Mucosa of gallbladder (tissue), 1 donor: ENCODE measurements at regions not wholly inside any gene's neighbourhood (a gene's known extent, or its start where the extent isn't known, plus 50 kb on each side); places are given as distances from the start of the nearest gene placed in this dataset.
"Not testable (repeated sequence)": the region's sequence is repeated elsewhere in the genome, so short reads cannot be mapped to it uniquely, and the experiment has no call there.

ENCODE experiments used
- DNase-seq: peaks from one replicate; pipeline ENCODE4 v3.0.0-alpha.2; 2020; ENCODE audit warnings: low spot score
- donor health status: DM: no; HTN: no; CAD: no.

GRCh38 chr1:206404309-206405027, 65.8 kb upstream of the IKBKE start:
- DNase-seq, result not testable (repeated sequence)

GRCh38 chr1:206405282-206405681, 65.0 kb upstream of the IKBKE start:
- DNase-seq, result not testable (repeated sequence)

- DNase-seq, result not testable (repeated sequence)
Observed at GRCh38 chr1:206408371-206409288, 61.6 kb upstream of the IKBKE start.

GRCh38 chr1:206411321-206411720, 59.0 kb upstream of the IKBKE start:
- no peak for DNase-seq

- DNase-seq, result no peak
Observed at GRCh38 chr1:206415942-206416341, 54.3 kb upstream of the IKBKE start.

GRCh38 chr1:206417774-206418614, 52.3 kb upstream of the IKBKE start:
- DNase-seq, result no peak

GRCh38 chr1:206419250-206419649, 51.0 kb upstream of the IKBKE start:
- no peak for DNase-seq

- no peak for DNase-seq
Observed at GRCh38 chr1:206419783-206420182, 50.5 kb upstream of the IKBKE start.

- no peak for DNase-seq
Observed at GRCh38 chr1:206420471-206420870, 49.8 kb upstream of the IKBKE start.
